Loucy (cell line): ENCODE measurements at regions not wholly inside any gene's neighbourhood (a gene's known extent, or its start where the extent isn't known, plus 50 kb on each side); places are given as distances from the start of the nearest gene placed in this dataset.

Experiments
- H2AFZ ChIP-seq: fragments of 200-600 bp; sonication (generic); 2 replicates; pipeline ENCODE4 v1.6.0; 2016; ENCODE audit warnings: antibody characterized with exemption, mild to moderate bottlenecking, low read length, moderate library complexity
- H3F3A ChIP-seq: fragments of 200-600 bp; 2 replicates; pipeline ENCODE4 v1.6.0; 2016; ENCODE audit warnings: antibody characterized with exemption, low read depth, mild to moderate bottlenecking
- H3K27me3 ChIP-seq: fragments of 200-600 bp; sonication (generic); 2 replicates; pipeline ENCODE4 v1.6.1; 2014; ENCODE audit warnings: low read length, mild to moderate bottlenecking; ENCODE audit not compliant: insufficient read depth, poor library complexity, severe bottlenecking
- H3K36me3 ChIP-seq: fragments of 200-600 bp; sonication (generic); 2 replicates; pipeline ENCODE4 v1.6.1; 2016; ENCODE audit warnings: low read length; ENCODE audit not compliant: insufficient read depth
- H3K4me1 ChIP-seq: fragments of 200-600 bp; sonication (generic); 2 replicates; pipeline ENCODE4 v1.5.1; 2014; ENCODE audit warnings: low read length, mild to moderate bottlenecking; ENCODE audit not compliant: insufficient read depth, poor library complexity, severe bottlenecking
- H3K4me2 ChIP-seq: fragments of 200-600 bp; sonication (generic); 2 replicates; pipeline ENCODE4 v1.6.0; 2014; ENCODE audit warnings: antibody characterized with exemption, low read length, low read depth, mild to moderate bottlenecking; ENCODE audit not compliant: poor library complexity, severe bottlenecking
- H3K4me3 ChIP-seq: fragments of 200-600 bp; sonication (generic); 2 replicates; pipeline ENCODE4 v1.5.1; 2014; ENCODE audit warnings: low read length, mild to moderate bottlenecking, mixed read lengths; ENCODE audit not compliant: poor library complexity, severe bottlenecking
- H3K79me2 ChIP-seq: fragments of 200-600 bp; sonication (generic); 2 replicates; pipeline ENCODE4 v1.6.1; 2014; ENCODE audit warnings: low read length; ENCODE audit not compliant: insufficient read depth
- H3K9ac ChIP-seq: fragments of 200-600 bp; sonication (generic); 2 replicates; pipeline ENCODE4 v1.6.0; 2014; ENCODE audit warnings: mild to moderate bottlenecking, low read depth, low read length, moderate library complexity; ENCODE audit not compliant: poor library complexity, severe bottlenecking
- H3K9me2 ChIP-seq: fragments of 200-600 bp; sonication (generic); replicated peaks from 2 replicates; pipeline ENCODE4 v1.6.1; 2016; ENCODE audit warnings: low read depth, low read length, mixed read lengths
- H3K9me3 ChIP-seq: fragments of 200-600 bp; sonication (generic); 2 replicates; pipeline ENCODE4 v1.6.1; 2014; ENCODE audit warnings: mild to moderate bottlenecking, antibody characterized with exemption, low read length, low read depth; ENCODE audit not compliant: insufficient read depth
- H4K20me1 ChIP-seq: fragments of 200-600 bp; sonication (generic); 2 replicates; pipeline ENCODE4 v1.6.0; 2014; ENCODE audit warnings: antibody characterized with exemption, low read length, mild to moderate bottlenecking; ENCODE audit not compliant: insufficient read depth, poor library complexity, severe bottlenecking
- CTCF ChIP-seq: fragments of 200-600 bp; sonication (generic); conservative IDR thresholded peaks from 2 replicates; pipeline ENCODE4 v1.5.1; 2014; ENCODE audit warnings: mild to moderate bottlenecking, antibody characterized with exemption, low read length
- EZH2phosphoT487 ChIP-seq: fragments of 200-600 bp; IDR thresholded peaks from 2 replicates; pipeline ENCODE4 v1.6.1; 2018; ENCODE audit warnings: antibody characterized with exemption, mild to moderate bottlenecking, moderate library complexity, borderline replicate concordance

DNA sequence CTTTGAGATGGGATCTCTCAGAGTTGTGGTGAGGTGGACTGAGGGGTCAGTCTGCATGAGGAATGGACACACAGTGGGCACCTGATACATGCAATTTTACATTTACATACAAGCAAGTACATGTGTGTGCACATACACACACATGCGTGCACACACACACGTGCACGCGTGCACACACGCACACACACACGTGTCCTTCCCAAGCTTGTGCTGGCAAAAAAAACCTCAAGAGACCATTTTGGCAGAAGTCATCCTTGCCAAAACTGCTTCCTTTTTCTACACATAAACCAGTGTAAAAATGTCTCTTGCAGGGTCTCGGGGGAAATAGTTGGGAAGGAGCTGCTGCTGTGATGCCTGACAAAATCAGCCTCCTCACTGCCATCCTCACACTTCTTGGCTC lies 279.5 kb upstream of the POU3F3 start:
- no peaks in the 10 kb centered on the region for H4K20me1 ChIP-seq
- H3K27me3 ChIP-seq, result no peaks in the 10 kb centered on the region
- TF ChIP-seq CTCF (no peak), EZH2phosphoT487 (no peak)
- H3K36me3 ChIP-seq, result no peaks in the 10 kb centered on the region
- H3K9me2 ChIP-seq, result no peaks in the 10 kb centered on the region
- no peak overlapping the region for H3K4me3 ChIP-seq
- H3K79me2 ChIP-seq, result no peaks in the 10 kb centered on the region
- peak overlapping the region; percentile 58; the same call in 1 of the 2 replicates for H2AFZ ChIP-seq
- no peaks in the 10 kb centered on the region for H3F3A ChIP-seq
- H3K9ac ChIP-seq, result no peak overlapping the region
- no peak overlapping the region for H3K4me2 ChIP-seq
- no peaks in the 10 kb centered on the region for H3K9me3 ChIP-seq
- H3K4me1 ChIP-seq, result peaks cover 13% of the 10 kb centered on the region

- Histone ChIP-seq H2AFZ (no peak overlapping the region; the same call in 1 of the 2 replicates), H3K9ac (no peak overlapping the region), H3K27me3 (no peaks in the 10 kb centered on the region), H3K4me2 (no peak overlapping the region), H3K9me3 (no peaks in the 10 kb centered on the region), H3K36me3 (no peaks in the 10 kb centered on the region), H3K9me2 (no peaks in the 10 kb centered on the region), H3K4me1 (peaks cover 13% of the 10 kb centered on the region), H3K4me3 (no peak overlapping the region), H3F3A (no peaks in the 10 kb centered on the region), H3K79me2 (no peaks in the 10 kb centered on the region), H4K20me1 (no peaks in the 10 kb centered on the region)
- no peak for TF ChIP-seq CTCF
- no peak for TF ChIP-seq EZH2phosphoT487
Measured at GRCh38 chr2:104577143-104577542, 276.8 kb upstream of the POU3F3 start.

DNA sequence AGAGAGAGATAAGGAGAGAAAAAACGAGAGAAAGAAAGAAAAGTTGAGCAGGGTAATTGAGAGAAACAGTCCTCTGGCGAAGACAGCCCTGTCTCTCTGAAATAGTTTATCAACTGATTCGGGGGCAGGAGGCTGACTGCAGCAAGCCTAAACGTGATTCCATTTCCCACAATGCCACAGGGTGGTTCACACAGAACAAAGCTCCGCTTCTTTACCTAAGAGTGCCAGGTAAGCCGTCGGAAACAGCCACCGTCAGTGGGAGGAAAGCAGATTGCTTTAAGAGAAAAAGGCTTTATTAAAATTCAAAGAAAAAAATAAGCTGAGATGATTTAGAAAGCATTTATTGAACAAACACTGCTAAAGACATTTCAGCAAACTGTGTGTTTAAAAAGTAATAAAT lies 271.4 kb upstream of the POU3F3 start:
- no peak for TF ChIP-seq CTCF
- TF ChIP-seq EZH2phosphoT487, result no peak
- H3K27me3 ChIP-seq, result no peaks in the 10 kb centered on the region

More for the DNA sequence above, 271.4 kb upstream of the POU3F3 start:
- Histone ChIP-seq H2AFZ (no peak overlapping the region), H3F3A (no peaks in the 10 kb centered on the region), H3K9me2 (no peaks in the 10 kb centered on the region), H3K9ac (no peak overlapping the region), H3K9me3 (no peaks in the 10 kb centered on the region), H3K4me1 (no peaks in the 10 kb centered on the region), H4K20me1 (no peaks in the 10 kb centered on the region), H3K4me3 (no peak overlapping the region), H3K79me2 (no peaks in the 10 kb centered on the region), H3K4me2 (no peak overlapping the region), H3K36me3 (no peaks in the 10 kb centered on the region)
